Thyroid gland (tissue), 4 donors: ENCODE measurements at regions not wholly inside any gene's neighbourhood (a gene's known extent, or its start where the extent isn't known, plus 50 kb on each side); places are given as distances from the start of the nearest gene placed in this dataset.

Experiments used
- DNase-seq, 2 donors: peaks; one replicate each; pipeline ENCODE4 v3.0.0-alpha.2; 2019
- H3K27ac ChIP-seq, 3 donors: fragments of 200-600 bp; sonication (generic); 1 replicate in 2 of 3; 2 replicates in 1 of 3; pipeline ENCODE4 v1.5.1; 2016 to 2019; ENCODE audit warnings: mild to moderate bottlenecking in 1 of 3, moderate library complexity in 1 of 3
- H3K27me3 ChIP-seq: fragments of 200-600 bp; sonication (generic); one replicate; pipeline ENCODE4 v1.5.1; 2019
- H3K36me3 ChIP-seq, 2 donors: fragments of 200-600 bp; sonication (generic); one replicate each; pipeline ENCODE4 v1.5.1; 2016 to 2019
- H3K4me1 ChIP-seq, 2 donors: fragments of 200-600 bp; sonication (generic); one replicate each; pipeline ENCODE4 v1.5.1; 2017 to 2019
- H3K4me3 ChIP-seq, 3 donors: fragments of 200-600 bp; sonication (generic); replicated peaks in 1 of 3; 1 replicate in 2 of 3; 2 replicates in 1 of 3; pipeline ENCODE4 v1.5.1; 2016; ENCODE audit warnings: mild to moderate bottlenecking in 1 of 3
- H3K9me3 ChIP-seq: fragments of 200-600 bp; sonication (generic); one replicate; pipeline ENCODE4 v1.5.1; 2017
- POLR2A ChIP-seq, 2 donors: fragments of 450-650 bp; IDR thresholded peaks; one replicate each; pipeline ENCODE4 v1.6.1; 2017; ENCODE audit warnings: antibody characterized with exemption in 2 of 2, mild to moderate bottlenecking in 2 of 2, moderate library complexity in 1 of 2
- WGBS, 2 donors: methylation state at CpG; one replicate each; pipeline ENCODE4 v1.1.5; 2017; 5-methylcytosine and 5-hydroxymethylcytosine counted together
- intact Hi-C: fragments of 100-400 bp; cut with DNase I; formaldehyde crosslinking; loops from one replicate; pipeline ENCODE4 v1.15.1; 2023
- TF ChIP-seq, protein P1 (sequence below), 6 experiments: fragments of 200-600 bp in 3 of 6; fragments of 450-650 bp in 3 of 6; sonication (generic) in 3 of 6; IDR thresholded peaks; one replicate each; pipeline ENCODE4 v1.5.1; 2016 to 2019; ENCODE audit warnings: antibody characterized with exemption in 6 of 6, mild to moderate bottlenecking in 2 of 6, inconsistent platforms in 1 of 6, moderate library complexity in 1 of 6

DNA sequence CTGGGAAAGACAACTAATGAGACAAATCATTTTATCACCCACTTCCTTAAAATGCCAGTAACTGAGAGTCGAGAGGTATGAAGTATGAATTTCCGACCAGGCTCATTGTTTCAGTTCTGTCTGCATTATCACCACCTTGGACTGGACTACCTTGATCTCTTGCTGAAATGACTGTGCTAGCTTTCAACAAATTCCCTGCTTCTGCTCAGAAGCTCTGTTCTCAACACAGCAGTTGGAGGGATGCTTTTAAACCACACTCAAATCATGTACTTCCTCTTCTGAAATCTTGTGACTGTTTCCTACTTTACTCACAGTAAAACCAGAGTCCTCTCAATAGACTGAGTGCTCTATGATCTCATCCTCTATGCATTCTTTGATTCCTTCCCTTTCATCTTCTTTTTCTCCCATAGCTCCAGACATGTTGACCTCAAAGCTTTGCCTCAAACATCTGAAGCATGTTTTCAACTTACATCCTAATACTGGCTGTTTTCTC lies 195.8 kb downstream of the KCNJ2 start:
- WGBS, 2 donors, result 43 to 69% methylated on average over 2 of the region's 2 CpGs
- intact Hi-C loops, result no loop called here
- Histone ChIP-seq H3K4me1 (no peaks in the 10 kb centered on the region), H3K27ac (no peak overlapping the region), H3K36me3 (no peaks in the 10 kb centered on the region), H3K4me3 (no peak overlapping the region), H3K9me3 (no peaks in the 10 kb centered on the region), H3K27me3 (peaks cover 8% of the 10 kb centered on the region)
- TF ChIP-seq POLR2A (IDR thresholded peaks at IDR 0.05), result no peak
- TF ChIP-seq, protein P1, sequence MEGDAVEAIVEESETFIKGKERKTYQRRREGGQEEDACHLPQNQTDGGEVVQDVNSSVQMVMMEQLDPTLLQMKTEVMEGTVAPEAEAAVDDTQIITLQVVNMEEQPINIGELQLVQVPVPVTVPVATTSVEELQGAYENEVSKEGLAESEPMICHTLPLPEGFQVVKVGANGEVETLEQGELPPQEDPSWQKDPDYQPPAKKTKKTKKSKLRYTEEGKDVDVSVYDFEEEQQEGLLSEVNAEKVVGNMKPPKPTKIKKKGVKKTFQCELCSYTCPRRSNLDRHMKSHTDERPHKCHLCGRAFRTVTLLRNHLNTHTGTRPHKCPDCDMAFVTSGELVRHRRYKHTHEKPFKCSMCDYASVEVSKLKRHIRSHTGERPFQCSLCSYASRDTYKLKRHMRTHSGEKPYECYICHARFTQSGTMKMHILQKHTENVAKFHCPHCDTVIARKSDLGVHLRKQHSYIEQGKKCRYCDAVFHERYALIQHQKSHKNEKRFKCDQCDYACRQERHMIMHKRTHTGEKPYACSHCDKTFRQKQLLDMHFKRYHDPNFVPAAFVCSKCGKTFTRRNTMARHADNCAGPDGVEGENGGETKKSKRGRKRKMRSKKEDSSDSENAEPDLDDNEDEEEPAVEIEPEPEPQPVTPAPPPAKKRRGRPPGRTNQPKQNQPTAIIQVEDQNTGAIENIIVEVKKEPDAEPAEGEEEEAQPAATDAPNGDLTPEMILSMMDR (IDR thresholded peaks at IDR 0.05), result no peak
- DNase-seq, result no peak

DNA sequence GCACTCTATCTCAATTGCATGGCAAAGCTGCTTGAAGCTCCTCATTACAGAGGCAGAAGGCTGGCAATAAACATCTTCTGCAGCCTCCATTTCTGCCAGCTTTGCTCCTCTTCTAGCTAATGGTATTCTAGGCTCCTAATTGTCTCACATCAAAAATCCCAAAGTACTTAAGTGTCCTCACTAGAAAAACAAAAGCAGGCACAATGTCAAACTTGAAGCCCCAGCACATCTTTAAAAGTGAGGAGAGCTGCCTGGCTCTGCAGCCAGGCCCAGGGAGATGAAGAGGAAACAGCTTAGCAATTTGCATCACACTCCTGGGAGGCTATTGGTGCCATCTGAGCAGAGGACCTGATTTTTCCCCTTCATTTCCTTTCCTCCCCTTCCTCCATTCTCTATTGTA lies 197.1 kb downstream of the KCNJ2 start:
- no peak for DNase-seq
- Histone ChIP-seq H3K27ac (no peak overlapping the region), H3K27me3 (peaks cover 10% of the 10 kb centered on the region), H3K4me1 (no peaks in the 10 kb centered on the region), H3K36me3 (no peaks in the 10 kb centered on the region), H3K9me3 (no peaks in the 10 kb centered on the region), H3K4me3 (no peak overlapping the region)
- no peak for TF ChIP-seq POLR2A (IDR thresholded peaks at IDR 0.05)
- TF ChIP-seq, protein P1 (IDR thresholded peaks at IDR 0.05), result no peak
- intact Hi-C loops, result no loop called here

DNA sequence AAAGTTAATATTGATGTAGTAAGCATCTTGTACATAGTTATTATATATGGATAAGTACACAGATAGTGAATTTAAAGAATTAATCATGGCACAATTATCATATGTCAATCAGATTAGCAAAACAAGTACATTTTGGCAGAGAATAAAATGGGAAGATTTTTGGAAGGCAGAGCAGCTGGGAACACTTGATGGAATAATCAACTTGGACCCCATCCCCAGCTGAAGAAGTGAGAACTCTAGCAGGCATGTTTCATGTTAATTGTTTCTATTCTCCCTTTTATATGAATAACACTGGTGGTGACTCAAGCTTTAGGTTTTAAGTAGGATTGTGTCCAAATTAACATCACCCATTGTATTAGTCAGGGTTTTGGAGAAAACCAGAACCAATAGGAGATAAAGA lies 198.7 kb downstream of the KCNJ2 start:
- Histone ChIP-seq H3K9me3 (no peaks in the 10 kb centered on the region), H3K4me1 (no peaks in the 10 kb centered on the region), H3K4me3 (no peak overlapping the region), H3K36me3 (no peaks in the 10 kb centered on the region), H3K27ac (no peak overlapping the region), H3K27me3 (peaks cover 10% of the 10 kb centered on the region)
- intact Hi-C loops, result no loop called here
- no peak for TF ChIP-seq POLR2A (IDR thresholded peaks at IDR 0.05)
- TF ChIP-seq, protein P1 (IDR thresholded peaks at IDR 0.05), result no peak
- no peak for DNase-seq

DNA sequence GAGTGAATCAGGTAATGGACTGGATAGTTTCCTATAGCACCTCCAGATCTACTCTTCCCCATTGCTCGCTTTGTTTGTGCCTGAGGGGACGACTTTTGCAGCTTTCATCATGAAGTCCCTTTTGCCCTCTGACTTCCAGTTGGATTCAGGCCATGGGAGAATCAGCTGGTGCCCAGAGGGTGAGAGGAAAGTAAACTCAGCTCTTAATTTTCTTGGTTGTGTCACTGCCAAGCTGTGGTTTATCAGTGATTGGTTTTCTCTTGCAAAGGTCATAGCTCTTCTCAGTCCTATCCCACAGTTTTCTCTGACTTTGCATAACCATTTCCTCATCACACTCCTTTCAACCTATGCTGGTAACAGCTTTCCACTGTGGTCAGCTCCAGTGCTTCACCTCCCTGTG lies 200.1 kb downstream of the KCNJ2 start:
- H3K9me3 ChIP-seq, result no peaks in the 10 kb centered on the region
- peaks cover 10% of the 10 kb centered on the region for H3K27me3 ChIP-seq
- H3K27ac ChIP-seq, result no peak overlapping the region
- 78 to 82% methylated on average over 2 of the region's 2 CpGs for WGBS, 2 donors
- intact Hi-C loops, result no loop called here
- no peaks in the 10 kb centered on the region for H3K36me3 ChIP-seq
- TF ChIP-seq, protein P1 (IDR thresholded peaks at IDR 0.05), result no peak
- TF ChIP-seq POLR2A (IDR thresholded peaks at IDR 0.05), result no peak
- H3K4me1 ChIP-seq, result no peaks in the 10 kb centered on the region
- no peak overlapping the region for H3K4me3 ChIP-seq
- DNase-seq, result no peak

DNA sequence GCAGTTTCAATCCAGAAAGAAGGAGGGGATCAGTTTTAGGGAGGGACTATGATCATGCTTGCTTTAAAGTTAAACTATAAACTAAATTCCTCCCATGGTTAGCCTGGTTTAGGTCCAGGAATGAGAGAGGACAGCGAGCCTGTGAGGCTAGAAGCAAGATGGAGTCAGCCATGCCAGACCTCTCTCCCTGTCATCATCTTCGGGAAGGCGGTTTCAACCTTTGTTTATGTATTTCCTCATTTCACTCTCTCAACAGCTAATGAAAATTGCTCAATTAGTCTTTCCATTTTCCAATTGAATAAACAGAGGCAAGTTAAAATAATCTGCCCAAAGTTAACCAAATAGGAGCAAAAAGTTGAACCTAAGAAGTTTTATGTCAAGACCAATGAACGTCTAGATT lies 201.5 kb downstream of the KCNJ2 start:
- Histone ChIP-seq H3K4me3 (no peak overlapping the region), H3K27ac (no peak overlapping the region), H3K4me1 (peaks cover 5% of the 10 kb centered on the region in 2 donors), H3K9me3 (no peaks in the 10 kb centered on the region), H3K27me3 (peaks cover 10% of the 10 kb centered on the region), H3K36me3 (no peaks in the 10 kb centered on the region)
- TF ChIP-seq, protein P1 (IDR thresholded peaks at IDR 0.05), result no peak
- no peak for TF ChIP-seq POLR2A (IDR thresholded peaks at IDR 0.05)
- WGBS, 2 donors, result 82 to 91% methylated on average over 4 of the region's 4 CpGs
- intact Hi-C loops, result no loop called here
- DNase-seq, result no peak
